DND-41 (cell line): ENCODE measurements at regions not wholly inside any gene's neighbourhood (a gene's known extent, or its start where the extent isn't known, plus 50 kb on each side); places are given as distances from the start of the nearest gene placed in this dataset.

Source experiments
- EZH2 ChIP-seq: IDR thresholded peaks from 3 replicates; pipeline ENCODE4 v1.6.1; 2012; ENCODE audit warnings: borderline replicate concordance, low read depth, mild to moderate bottlenecking, moderate library complexity, low read length, inconsistent platforms; ENCODE audit not compliant: severe bottlenecking
- TF ChIP-seq, protein P1 (sequence below): IDR thresholded peaks from 2 replicates; pipeline ENCODE4 v1.5.1; 2012; ENCODE audit warnings: borderline replicate concordance, low read length, moderate library complexity, mild to moderate bottlenecking; ENCODE audit not compliant: poor library complexity, severe bottlenecking; ENCODE audit errors: extremely low read depth

DNA sequence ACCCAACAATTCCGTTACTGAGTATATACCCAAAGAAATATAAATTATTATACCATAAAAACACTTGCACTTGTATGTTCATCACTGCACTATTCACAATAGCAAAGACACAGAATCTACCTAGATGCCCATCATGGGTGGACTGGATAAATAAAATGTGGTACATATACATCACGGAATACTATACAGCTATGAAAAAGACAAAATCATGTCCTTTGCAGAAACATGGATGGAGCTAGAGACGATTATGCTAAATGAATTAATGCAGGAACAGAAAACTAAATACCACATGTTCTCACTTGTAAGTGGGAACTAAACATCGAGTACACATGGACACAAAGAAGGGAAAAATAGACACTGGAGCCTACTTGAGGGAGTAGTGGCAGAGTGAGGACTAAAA is 185.3 kb downstream of the PYDC2 start:
- TF ChIP-seq, protein P1, sequence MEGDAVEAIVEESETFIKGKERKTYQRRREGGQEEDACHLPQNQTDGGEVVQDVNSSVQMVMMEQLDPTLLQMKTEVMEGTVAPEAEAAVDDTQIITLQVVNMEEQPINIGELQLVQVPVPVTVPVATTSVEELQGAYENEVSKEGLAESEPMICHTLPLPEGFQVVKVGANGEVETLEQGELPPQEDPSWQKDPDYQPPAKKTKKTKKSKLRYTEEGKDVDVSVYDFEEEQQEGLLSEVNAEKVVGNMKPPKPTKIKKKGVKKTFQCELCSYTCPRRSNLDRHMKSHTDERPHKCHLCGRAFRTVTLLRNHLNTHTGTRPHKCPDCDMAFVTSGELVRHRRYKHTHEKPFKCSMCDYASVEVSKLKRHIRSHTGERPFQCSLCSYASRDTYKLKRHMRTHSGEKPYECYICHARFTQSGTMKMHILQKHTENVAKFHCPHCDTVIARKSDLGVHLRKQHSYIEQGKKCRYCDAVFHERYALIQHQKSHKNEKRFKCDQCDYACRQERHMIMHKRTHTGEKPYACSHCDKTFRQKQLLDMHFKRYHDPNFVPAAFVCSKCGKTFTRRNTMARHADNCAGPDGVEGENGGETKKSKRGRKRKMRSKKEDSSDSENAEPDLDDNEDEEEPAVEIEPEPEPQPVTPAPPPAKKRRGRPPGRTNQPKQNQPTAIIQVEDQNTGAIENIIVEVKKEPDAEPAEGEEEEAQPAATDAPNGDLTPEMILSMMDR: no peak
- TF ChIP-seq EZH2: no peak
